ENCODE measurements at regions not wholly inside any gene's neighbourhood (a gene's known extent, or its start where the extent isn't known, plus 50 kb on each side); places are given as distances from the start of the nearest gene placed in this dataset.

GRCh38 chr5:179413086-179413690 is 67.9 kb upstream of the ADAMTS2 start:
- no peak for TF ChIP-seq CTCF (IDR thresholded peaks at IDR 0.05 in 8 of 11, conservative IDR thresholded peaks at IDR 0.05 in 3 of 11)
- TF ChIP-seq POLR2A (IDR thresholded peaks at IDR 0.05), result no peak

Measured in spleen (tissue), 7 donors.